ENCODE measurements at regions not wholly inside any gene's neighbourhood (a gene's known extent, or its start where the extent isn't known, plus 50 kb on each side); places are given as distances from the start of the nearest gene placed in this dataset.

DNA sequence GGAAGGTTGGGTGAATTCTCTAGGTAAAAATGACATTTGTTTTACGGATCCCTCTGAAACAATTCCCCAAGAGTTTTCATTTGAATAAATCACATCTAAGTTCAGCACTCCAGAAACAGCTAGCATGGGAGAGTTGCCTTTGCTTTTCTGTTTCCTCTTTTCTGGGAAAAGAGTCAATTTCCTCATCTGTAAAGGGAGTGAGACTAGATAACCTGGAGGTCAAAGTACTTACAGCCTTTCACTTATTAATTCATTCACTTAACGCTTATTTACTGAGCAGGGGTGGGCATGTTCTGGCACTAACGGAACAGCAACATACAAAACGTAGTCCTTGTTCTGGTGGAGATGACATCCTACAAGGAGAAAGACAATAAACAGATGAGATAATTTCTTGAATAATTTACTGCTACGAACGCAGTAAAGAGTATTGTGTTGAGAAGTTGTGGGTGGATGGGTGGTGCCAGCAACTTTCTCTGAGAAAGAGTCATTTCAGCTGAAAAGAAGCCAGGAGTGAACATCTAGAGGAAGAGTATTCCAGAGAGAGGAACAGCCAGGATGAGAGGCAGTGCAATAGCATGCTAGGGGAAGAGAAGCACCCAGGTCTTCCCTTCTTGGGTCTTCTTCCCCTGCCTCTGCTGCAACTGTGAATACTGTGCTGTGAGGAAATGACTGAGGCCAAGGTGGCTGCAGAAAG is 335.6 kb downstream of the ZSWIM6 start:
- intact Hi-C loops (cut with DNase I; ENCODE audit: low total_unique reads) = no loop called here
- no peak for TF ChIP-seq POLR2A (IDR thresholded peaks at IDR 0.05)
- TF ChIP-seq, protein P1, sequence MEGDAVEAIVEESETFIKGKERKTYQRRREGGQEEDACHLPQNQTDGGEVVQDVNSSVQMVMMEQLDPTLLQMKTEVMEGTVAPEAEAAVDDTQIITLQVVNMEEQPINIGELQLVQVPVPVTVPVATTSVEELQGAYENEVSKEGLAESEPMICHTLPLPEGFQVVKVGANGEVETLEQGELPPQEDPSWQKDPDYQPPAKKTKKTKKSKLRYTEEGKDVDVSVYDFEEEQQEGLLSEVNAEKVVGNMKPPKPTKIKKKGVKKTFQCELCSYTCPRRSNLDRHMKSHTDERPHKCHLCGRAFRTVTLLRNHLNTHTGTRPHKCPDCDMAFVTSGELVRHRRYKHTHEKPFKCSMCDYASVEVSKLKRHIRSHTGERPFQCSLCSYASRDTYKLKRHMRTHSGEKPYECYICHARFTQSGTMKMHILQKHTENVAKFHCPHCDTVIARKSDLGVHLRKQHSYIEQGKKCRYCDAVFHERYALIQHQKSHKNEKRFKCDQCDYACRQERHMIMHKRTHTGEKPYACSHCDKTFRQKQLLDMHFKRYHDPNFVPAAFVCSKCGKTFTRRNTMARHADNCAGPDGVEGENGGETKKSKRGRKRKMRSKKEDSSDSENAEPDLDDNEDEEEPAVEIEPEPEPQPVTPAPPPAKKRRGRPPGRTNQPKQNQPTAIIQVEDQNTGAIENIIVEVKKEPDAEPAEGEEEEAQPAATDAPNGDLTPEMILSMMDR (IDR thresholded peaks at IDR 0.05) = no peak
- WGBS, 2 donors = 37 to 49% methylated on average over 6 of the region's 6 CpGs
- no peak overlapping the region for H3K4me3 ChIP-seq (ENCODE audit: low read depth, poor library complexity, severe bottlenecking)
- no peak for DNase-seq (ENCODE audit: low spot score in 2 of 2)

DNA sequence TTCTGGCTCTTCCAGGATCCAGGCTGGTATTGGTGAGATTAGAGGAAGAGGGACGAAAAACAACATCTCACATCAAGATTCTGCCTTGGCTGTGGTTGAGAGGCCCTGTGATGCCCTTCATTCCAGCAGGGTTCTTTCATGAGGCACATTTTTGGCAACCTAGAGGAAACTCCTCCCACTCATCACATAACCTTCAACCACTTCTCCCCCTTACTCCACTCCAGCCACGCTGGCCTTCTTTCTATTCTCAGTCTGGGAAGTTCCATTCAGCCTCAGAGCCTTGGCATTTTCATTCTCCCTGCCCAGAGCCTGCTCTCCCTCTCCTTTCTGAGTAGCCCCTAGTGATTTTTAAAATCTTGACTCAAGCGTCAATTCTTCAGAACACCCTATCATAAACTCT is 337.5 kb downstream of the ZSWIM6 start:
- intact Hi-C loops (cut with DNase I; ENCODE audit: low total_unique reads) = no loop called here
- TF ChIP-seq POLR2A (IDR thresholded peaks at IDR 0.05) = no peak
- TF ChIP-seq, protein P1 (IDR thresholded peaks at IDR 0.05) = no peak
- no peak for DNase-seq (ENCODE audit: low spot score in 2 of 2)
- no peak overlapping the region for H3K4me3 ChIP-seq (ENCODE audit: low read depth, poor library complexity, severe bottlenecking)
- WGBS, 2 donors = 79 to 85% methylated on average over 3 of the region's 3 CpGs

DNA sequence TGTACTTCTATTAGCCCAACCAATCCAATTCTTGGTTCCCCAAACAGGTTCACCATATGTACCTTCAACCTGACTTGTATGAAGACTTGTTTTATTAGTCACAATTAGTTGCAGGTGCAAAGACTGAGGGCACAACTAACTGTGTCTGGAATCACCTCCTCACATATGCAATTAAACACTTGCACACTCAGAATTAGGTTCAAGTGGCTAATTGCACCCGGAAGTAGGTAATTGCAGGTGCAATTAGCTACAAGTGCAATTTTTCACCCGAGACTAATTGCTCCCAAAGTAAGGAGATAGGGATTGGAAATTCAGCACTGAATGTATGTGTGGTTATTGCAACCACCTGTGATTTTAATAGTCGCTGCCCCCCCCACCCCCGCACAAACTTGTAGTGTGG is 338.9 kb downstream of the ZSWIM6 start:
- H3K4me3 ChIP-seq (ENCODE audit: low read depth, poor library complexity, severe bottlenecking) = no peak overlapping the region
- DNase-seq (ENCODE audit: low spot score in 2 of 2) = no peak
- 67 to 76% methylated on average over 4 of the region's 4 CpGs for WGBS, 2 donors
- TF ChIP-seq, protein P1 (IDR thresholded peaks at IDR 0.05) = no peak
- TF ChIP-seq POLR2A (IDR thresholded peaks at IDR 0.05) = no peak
- intact Hi-C loops (cut with DNase I; ENCODE audit: low total_unique reads) = no loop called here

DNA sequence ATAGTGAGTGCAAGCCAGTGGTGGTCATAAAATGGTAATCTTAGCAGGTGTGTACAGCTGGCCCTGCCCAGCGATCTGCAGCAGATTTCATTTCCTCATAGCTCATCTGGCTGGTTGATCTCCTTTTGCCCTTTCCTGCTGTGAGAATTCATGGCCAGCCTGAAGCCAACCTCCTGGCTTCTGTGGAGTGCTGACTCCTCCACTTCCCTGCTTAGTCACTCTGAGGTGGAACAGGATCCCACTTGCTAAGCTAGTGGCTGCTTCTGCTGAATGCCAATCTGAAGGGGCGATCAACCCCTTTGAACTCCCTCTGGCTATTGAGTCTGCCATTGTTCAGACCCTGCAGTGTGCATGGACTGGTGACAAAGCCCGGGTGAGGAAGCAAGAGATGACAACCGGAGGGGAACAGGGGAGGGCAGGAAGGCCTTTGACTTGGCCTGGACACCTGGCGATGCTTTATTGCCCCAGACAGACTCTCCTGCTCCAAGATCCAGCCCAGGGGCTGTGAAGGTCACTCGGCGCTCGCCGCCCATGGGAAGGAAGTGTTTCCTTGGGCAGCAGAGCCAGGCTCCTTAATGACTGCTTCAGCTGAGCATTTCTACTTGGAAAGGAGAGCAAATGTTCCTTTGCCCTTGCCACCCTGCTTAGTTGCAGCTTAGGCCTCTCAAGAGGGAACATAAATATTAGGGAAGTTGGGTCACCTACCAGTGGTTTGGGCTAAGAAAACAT is 341.1 kb downstream of the ZSWIM6 start:
- no peak overlapping the region for H3K4me3 ChIP-seq (ENCODE audit: low read depth, poor library complexity, severe bottlenecking)
- DNase-seq (ENCODE audit: low spot score in 2 of 2) = no peak
- TF ChIP-seq POLR2A (IDR thresholded peaks at IDR 0.05) = no peak
- TF ChIP-seq, protein P1 (IDR thresholded peaks at IDR 0.05) = no peak
- 58 to 68% methylated on average over 6 to 9 of the region's 9 CpGs for WGBS, 2 donors
- intact Hi-C loops (cut with DNase I; ENCODE audit: low total_unique reads) = no loop called here

DNA sequence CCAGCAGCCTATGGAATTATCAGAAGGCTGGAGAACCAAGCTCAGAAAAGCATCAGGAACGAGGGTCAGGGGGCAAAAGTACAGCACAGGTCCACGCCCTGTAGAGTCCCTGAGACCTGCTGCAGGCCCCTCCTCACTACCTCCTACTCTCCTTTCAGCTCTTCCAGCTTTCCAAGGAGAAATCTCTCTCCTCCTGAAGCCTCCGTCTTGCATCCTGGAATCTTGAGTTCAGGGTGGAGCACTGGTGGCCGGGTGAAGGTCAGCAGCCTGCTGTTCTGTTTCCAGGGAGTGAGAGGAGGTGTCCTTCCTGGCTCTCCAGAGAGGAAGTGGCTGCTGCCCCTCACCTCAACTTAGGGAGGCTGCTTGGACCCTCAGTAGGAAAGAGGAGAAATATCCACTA is 342.3 kb downstream of the ZSWIM6 start:
- TF ChIP-seq, protein P1 (IDR thresholded peaks at IDR 0.05) = no peak
- TF ChIP-seq POLR2A (IDR thresholded peaks at IDR 0.05) = no peak
- DNase-seq (ENCODE audit: low spot score in 2 of 2) = no peak
- H3K4me3 ChIP-seq (ENCODE audit: low read depth, poor library complexity, severe bottlenecking) = no peak overlapping the region
- 91% methylated on average over 4 of the region's 4 CpGs for WGBS, 2 donors
- intact Hi-C loops (cut with DNase I; ENCODE audit: low total_unique reads) = no loop called here

Data from lower leg skin (tissue), 4 donors.